ENCODE measurements at regions not wholly inside any gene's neighbourhood (a gene's known extent, or its start where the extent isn't known, plus 50 kb on each side); places are given as distances from the start of the nearest gene placed in this dataset.

- TF ChIP-seq ZNF274 (IDR thresholded peaks at IDR 0.05; ENCODE audit: low read depth, low read length), result no peak
- TF ChIP-seq REST (IDR thresholded peaks at IDR 0.05; ENCODE audit: low read depth), result no peak
- TF ChIP-seq CTCF (IDR thresholded peaks at IDR 0.05 in 2 of 3, conservative IDR thresholded peaks at IDR 0.05 in 1 of 3; ENCODE audit: borderline replicate concordance in 1 of 3, insufficient read depth in 1 of 3, low read depth in 2 of 3, low read length in 2 of 3), result no peak
- TF ChIP-seq POLR2AphosphoS5 (IDR thresholded peaks at IDR 0.05; ENCODE audit: low read depth, low read length), result no peak
- no peak for TF ChIP-seq POLR2A (IDR thresholded peaks at IDR 0.05; ENCODE audit: borderline replicate concordance, extremely low read depth, insufficient read depth, insufficient read length)
- TF ChIP-seq EZH2 (IDR thresholded peaks at IDR 0.05), result no peak
- no peak for TF ChIP-seq SRF (IDR thresholded peaks at IDR 0.05; ENCODE audit: low read depth)
- TF ChIP-seq RAD21 (IDR thresholded peaks at IDR 0.05; ENCODE audit: low read depth), result no peak
- no peak for TF ChIP-seq SIN3A (IDR thresholded peaks at IDR 0.05; ENCODE audit: low read depth)
These were observed 2192.4 kb downstream of the TP53TG3F start for GRCh38 chr16:35651841-35652240.

Measured in HCT116 (cell line).